Tibial nerve (tissue), 4 donors: ENCODE measurements at regions not wholly inside any gene's neighbourhood (a gene's known extent, or its start where the extent isn't known, plus 50 kb on each side); places are given as distances from the start of the nearest gene placed in this dataset. TPM values are rescaled to one million over a fixed set of nuclear protein-coding genes. Genes with fewer than 3 reads are reported as not detected.

Experiments used
- DNase-seq, 2 donors: peaks; one replicate each; pipeline ENCODE4 v3.0.0-alpha.2; 2019; ENCODE audit warnings: low spot score in 2 of 2
- H3K27ac ChIP-seq, 4 donors: fragments of 200-600 bp; sonication (generic) in 3 of 4; one replicate each; pipeline ENCODE4 v1.5.1; 2017 to 2019; ENCODE audit warnings: mild to moderate bottlenecking in 1 of 4
- H3K27me3 ChIP-seq, 2 donors: fragments of 200-600 bp; sonication (generic) in 1 of 2; one replicate each; pipeline versions ENCODE4 v1.5.1 to v1.6.0; 2017 to 2019
- H3K36me3 ChIP-seq, 3 donors: fragments of 200-600 bp; sonication (generic); one replicate each; pipeline ENCODE4 v1.5.1; 2018 to 2019
- H3K4me1 ChIP-seq, 4 donors: fragments of 200-600 bp; sonication (generic) in 3 of 4; one replicate each; pipeline ENCODE4 v1.5.1; 2017 to 2019
- H3K4me3 ChIP-seq, 4 donors: fragments of 200-600 bp; sonication (generic) in 3 of 4; one replicate each; pipeline ENCODE4 v1.5.1; 2017 to 2019; ENCODE audit warnings: mild to moderate bottlenecking in 1 of 4, moderate library complexity in 1 of 4
- H3K9me3 ChIP-seq, 4 donors: fragments of 200-600 bp; sonication (generic) in 3 of 4; one replicate each; pipeline ENCODE4 v1.5.1; 2017 to 2019
- EP300 ChIP-seq, 2 donors: sonication (generic); formaldehyde crosslinking; IDR thresholded peaks; one replicate each; pipeline ENCODE4 v1.6.1; 2017; ENCODE audit warnings: antibody characterized with exemption in 2 of 2, mild to moderate bottlenecking in 1 of 2
- POLR2A ChIP-seq, 2 donors: fragments of 450-650 bp; IDR thresholded peaks; one replicate each; pipeline ENCODE4 v1.6.1; 2017; ENCODE audit warnings: antibody characterized with exemption in 2 of 2, mild to moderate bottlenecking in 2 of 2, moderate library complexity in 2 of 2
- WGBS, 2 donors: methylation state at CpG; one replicate each; pipeline ENCODE4 v1.1.5; 2018; 5-methylcytosine and 5-hydroxymethylcytosine counted together
- small RNA-seq: library from RNA; depleted of rRNA; stranded (forward); fragments of <200 nt; gene quantifications from one replicate; pipeline ENCODE3, GENCODE V24; 2016
- TF ChIP-seq, protein P1 (sequence below), 5 experiments: fragments of 200-600 bp in 3 of 5; fragments of 450-650 bp in 2 of 5; sonication (generic) in 3 of 5; IDR thresholded peaks; one replicate each; pipeline ENCODE4 v1.5.1; 2016 to 2019; ENCODE audit warnings: antibody characterized with exemption in 5 of 5, mild to moderate bottlenecking in 3 of 5, moderate library complexity in 2 of 5

DNA sequence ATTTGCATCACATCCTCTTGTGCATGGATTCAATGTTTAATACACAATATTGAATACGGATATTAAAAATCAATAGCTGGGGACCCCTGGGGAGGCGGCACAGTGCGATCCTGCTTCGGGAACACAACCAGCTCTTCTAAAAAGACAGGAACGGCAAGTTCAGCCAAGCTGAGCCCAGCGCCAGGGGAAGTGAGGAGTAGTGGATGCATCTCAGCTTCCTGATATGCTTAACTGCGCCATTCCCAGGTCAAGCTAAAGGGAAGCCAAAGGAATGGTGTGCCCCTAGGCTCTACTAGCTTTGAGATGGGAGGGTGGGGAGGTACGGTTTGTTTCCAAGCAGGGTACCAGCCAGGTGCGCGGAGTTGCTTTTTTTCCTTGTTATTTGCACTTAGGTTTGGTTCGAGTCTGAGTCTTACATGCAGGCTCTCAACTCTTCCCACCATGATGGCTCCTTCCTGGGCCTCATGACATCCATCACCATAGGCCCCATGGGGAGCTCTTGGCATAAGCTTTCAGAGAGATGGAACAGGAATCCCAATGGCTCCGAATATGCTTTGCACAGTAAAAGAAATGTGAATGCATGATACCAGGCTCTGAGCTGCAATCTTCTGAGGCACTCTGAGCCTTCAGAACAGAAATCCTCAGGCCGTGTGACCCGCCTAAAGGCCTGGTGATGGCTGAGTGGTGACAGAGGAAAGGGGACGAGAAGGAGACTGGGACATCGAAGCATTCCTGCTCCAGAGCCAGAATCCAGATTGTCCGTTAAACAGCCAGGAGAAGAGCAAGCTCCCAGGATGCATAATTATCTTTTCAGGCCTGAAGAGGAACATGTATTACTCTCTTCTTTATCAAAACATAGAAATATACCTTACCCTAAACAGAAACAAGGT, 51.8 kb upstream of the BCOR start:
- WGBS, 2 donors = 51 to 82% methylated on average over 17 of the region's 17 CpGs
- no peaks in the 10 kb centered on the region for H3K36me3 ChIP-seq
- H3K4me3 ChIP-seq = no peak overlapping the region
- H3K9me3 ChIP-seq = no peaks in the 10 kb centered on the region
- no peak overlapping the region for H3K27ac ChIP-seq
- DNase-seq = no peak
- H3K27me3 ChIP-seq = peaks cover 0 to 63% of the 10 kb centered on the region in 2 donors
- TF ChIP-seq POLR2A (IDR thresholded peaks at IDR 0.05) (no peak), EP300 (IDR thresholded peaks at IDR 0.05) (no peak)
- TF ChIP-seq, protein P1, sequence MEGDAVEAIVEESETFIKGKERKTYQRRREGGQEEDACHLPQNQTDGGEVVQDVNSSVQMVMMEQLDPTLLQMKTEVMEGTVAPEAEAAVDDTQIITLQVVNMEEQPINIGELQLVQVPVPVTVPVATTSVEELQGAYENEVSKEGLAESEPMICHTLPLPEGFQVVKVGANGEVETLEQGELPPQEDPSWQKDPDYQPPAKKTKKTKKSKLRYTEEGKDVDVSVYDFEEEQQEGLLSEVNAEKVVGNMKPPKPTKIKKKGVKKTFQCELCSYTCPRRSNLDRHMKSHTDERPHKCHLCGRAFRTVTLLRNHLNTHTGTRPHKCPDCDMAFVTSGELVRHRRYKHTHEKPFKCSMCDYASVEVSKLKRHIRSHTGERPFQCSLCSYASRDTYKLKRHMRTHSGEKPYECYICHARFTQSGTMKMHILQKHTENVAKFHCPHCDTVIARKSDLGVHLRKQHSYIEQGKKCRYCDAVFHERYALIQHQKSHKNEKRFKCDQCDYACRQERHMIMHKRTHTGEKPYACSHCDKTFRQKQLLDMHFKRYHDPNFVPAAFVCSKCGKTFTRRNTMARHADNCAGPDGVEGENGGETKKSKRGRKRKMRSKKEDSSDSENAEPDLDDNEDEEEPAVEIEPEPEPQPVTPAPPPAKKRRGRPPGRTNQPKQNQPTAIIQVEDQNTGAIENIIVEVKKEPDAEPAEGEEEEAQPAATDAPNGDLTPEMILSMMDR (IDR thresholded peaks at IDR 0.05) = no peak
- H3K4me1 ChIP-seq = peaks cover 0 to 40% (median 3%) of the 10 kb centered on the region in 4 donors

DNA sequence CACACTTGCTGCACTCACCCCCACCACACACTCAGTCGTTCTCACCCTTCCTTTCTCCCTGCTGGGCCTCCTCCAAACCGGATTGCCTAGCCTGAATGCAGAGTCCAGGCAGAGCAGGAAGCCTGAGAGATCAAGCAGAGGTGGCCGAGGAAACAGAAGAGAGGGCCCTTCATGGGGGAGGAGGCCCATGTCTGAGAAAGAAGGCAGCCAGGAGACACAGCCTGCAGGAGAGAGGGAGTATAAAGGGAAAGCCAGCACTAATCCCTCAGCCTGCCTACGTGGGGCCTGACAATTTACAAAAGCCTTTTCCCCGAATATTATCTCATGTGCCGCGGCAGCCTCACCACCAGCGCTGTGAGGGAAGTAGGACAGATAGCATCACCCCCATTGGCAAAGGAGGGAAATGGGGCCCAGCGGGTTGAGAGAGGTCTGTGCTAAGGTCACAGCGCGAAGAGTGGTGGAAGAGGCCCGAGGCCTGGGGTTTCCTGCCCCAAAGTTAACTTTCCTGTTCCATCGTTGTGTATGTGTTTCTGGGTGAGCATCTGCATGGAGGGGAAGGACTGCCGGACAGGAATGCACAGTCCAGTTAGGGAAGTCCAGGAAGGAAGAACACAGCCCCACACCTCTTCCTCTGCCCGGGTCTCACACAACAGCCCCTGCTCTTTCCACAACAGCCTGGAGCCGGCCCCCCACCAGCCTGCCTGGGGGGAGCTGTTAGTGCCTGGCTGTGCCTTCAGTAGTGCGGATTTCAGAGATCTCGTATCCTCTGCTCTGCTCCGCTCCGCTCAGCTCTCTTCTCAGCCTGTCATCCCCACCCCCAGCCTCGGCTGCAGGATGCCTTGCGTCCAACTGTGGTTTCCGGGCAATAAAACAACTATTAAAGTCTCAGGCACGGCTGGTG, 50.9 kb upstream of the BCOR start:
- no peak overlapping the region for H3K4me3 ChIP-seq
- H3K27me3 ChIP-seq = peaks cover 0 to 60% of the 10 kb centered on the region in 2 donors
- no peaks in the 10 kb centered on the region for H3K9me3 ChIP-seq
- DNase-seq = no peak
- H3K36me3 ChIP-seq = no peaks in the 10 kb centered on the region
- TF ChIP-seq, protein P1 (IDR thresholded peaks at IDR 0.05) = no peak
- TF ChIP-seq EP300 (IDR thresholded peaks at IDR 0.05) (no peak), POLR2A (IDR thresholded peaks at IDR 0.05) (no peak)
- peaks cover 0 to 38% (median 3%) of the 10 kb centered on the region in 4 donors for H3K4me1 ChIP-seq
- WGBS, 2 donors = 58 to 85% methylated on average over 24 of the region's 24 CpGs
- H3K27ac ChIP-seq = no peak overlapping the region

DNA sequence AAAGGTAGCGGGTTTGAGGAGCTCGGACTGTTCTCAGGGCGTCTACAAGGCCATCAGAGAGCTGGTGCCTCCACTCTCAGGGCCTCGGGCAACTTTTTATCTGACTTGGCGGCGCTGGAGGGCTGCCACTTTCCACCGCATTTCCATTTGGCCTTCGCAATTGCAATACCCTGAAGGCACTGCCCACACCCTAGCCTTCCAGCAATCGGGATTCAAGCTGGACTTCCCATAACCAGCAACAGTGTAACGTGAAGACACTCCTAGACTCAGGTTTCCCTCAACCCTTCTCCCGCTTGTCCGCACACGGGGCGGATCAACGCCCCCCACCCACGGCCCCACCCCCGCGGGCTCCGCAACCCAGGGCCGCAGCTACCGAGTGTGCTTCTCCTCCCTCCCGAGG, 50.2 kb upstream of the BCOR start:
- WGBS, 2 donors = 46 to 90% methylated on average over 15 to 22 of the region's 22 CpGs
- TF ChIP-seq, protein P1 (IDR thresholded peaks at IDR 0.05) = no peak
- no peak for TF ChIP-seq EP300 (IDR thresholded peaks at IDR 0.05)
- TF ChIP-seq POLR2A (IDR thresholded peaks at IDR 0.05) = no peak
- no peak for DNase-seq
- Histone ChIP-seq H3K4me1 (peaks cover 0 to 32% (median 3%) of the 10 kb centered on the region in 4 donors), H3K27me3 (peaks cover 0 to 64% of the 10 kb centered on the region in 2 donors), H3K9me3 (no peaks in the 10 kb centered on the region), H3K4me3 (no peak overlapping the region), H3K27ac (no peak overlapping the region), H3K36me3 (no peaks in the 10 kb centered on the region)

Small RNAs in the stretch of these regions (small RNA-seq; reads per million reads assigned to genes)
- gene RF00019 = not detected
